Bronchial epithelial cell (primary cell): ENCODE measurements at regions not wholly inside any gene's neighbourhood (a gene's known extent, or its start where the extent isn't known, plus 50 kb on each side); places are given as distances from the start of the nearest gene placed in this dataset.

Experiments
- DNase-seq: peaks from one replicate; pipeline ENCODE4 v3.0.0-alpha.2; 2010; ENCODE audit warnings: low read depth
- FAIRE-seq: peaks from 2 replicates; lab custom pipeline; 2011; peaks lifted over from hg19 to GRCh38; lab: Jason Lieb, UNC
- H3K27me3 ChIP-seq: 2 replicates; pipeline ENCODE4 v1.5.1; 2011; ENCODE audit warnings: low read length; ENCODE audit not compliant: control insufficient read depth, insufficient read depth
- H3K36me3 ChIP-seq: 2 replicates; pipeline ENCODE4 v1.5.1; 2011; ENCODE audit warnings: low read length; ENCODE audit not compliant: control insufficient read depth, insufficient read depth
- H3K4me3 ChIP-seq: 2 replicates; pipeline ENCODE4 v1.5.1; 2011; ENCODE audit warnings: mild to moderate bottlenecking, low read depth, low read length, control low read depth
- CTCF ChIP-seq: IDR thresholded peaks from 2 replicates; pipeline ENCODE4 v1.5.1; 2011; ENCODE audit warnings: mild to moderate bottlenecking, moderate library complexity, low read length, control low read depth, inconsistent platforms; ENCODE audit not compliant: insufficient read depth, severe bottlenecking

- no peaks in the 10 kb centered on the region for H3K36me3 ChIP-seq
- DNase-seq = no peak
- TF ChIP-seq CTCF = no peak
- FAIRE-seq = no peak
- H3K4me3 ChIP-seq = no peak overlapping the region
- H3K27me3 ChIP-seq = no peaks in the 10 kb centered on the region
Measured at GRCh38 chr12:107332743-107333142, 239.4 kb upstream of the CRY1 start.

- H3K4me3 ChIP-seq = no peak overlapping the region
- DNase-seq (no peak), FAIRE-seq (peak; percentile 77)
- no peaks in the 10 kb centered on the region for H3K36me3 ChIP-seq
- TF ChIP-seq CTCF = no peak
- no peaks in the 10 kb centered on the region for H3K27me3 ChIP-seq
Measured at GRCh38 chr12:107335802-107336570, 242.6 kb upstream of the CRY1 start.

- no peak overlapping the region for H3K4me3 ChIP-seq
- DNase-seq (no peak), FAIRE-seq (no peak)
- TF ChIP-seq CTCF = no peak
- no peaks in the 10 kb centered on the region for H3K27me3 ChIP-seq
- H3K36me3 ChIP-seq = no peaks in the 10 kb centered on the region
Measured at GRCh38 chr12:107336695-107337094, 243.3 kb upstream of the CRY1 start.

GRCh38 chr12:107337346-107338095 lies 244.2 kb upstream of the CRY1 start:
- FAIRE-seq = peak; percentile 89
- Histone ChIP-seq H3K36me3 (no peaks in the 10 kb centered on the region), H3K27me3 (no peaks in the 10 kb centered on the region), H3K4me3 (no peak overlapping the region)
- TF ChIP-seq CTCF = no peak
- DNase-seq = peak; percentile 97

- DNase-seq (no peak), FAIRE-seq (peak; percentile 89)
- H3K4me3 ChIP-seq = no peak overlapping the region
- no peaks in the 10 kb centered on the region for H3K27me3 ChIP-seq
- no peak for TF ChIP-seq CTCF
- H3K36me3 ChIP-seq = no peaks in the 10 kb centered on the region
Measured at GRCh38 chr12:107339487-107339886, 246.1 kb upstream of the CRY1 start.
